Hypothalamus (tissue), 51 donors: ENCODE measurements at regions not wholly inside any gene's neighbourhood (a gene's known extent, or its start where the extent isn't known, plus 50 kb on each side); places are given as distances from the start of the nearest gene placed in this dataset.

Source experiments
- DNase-seq, 51 donors: peaks; one replicate each; lab custom pipeline; 2025; lab: John Stamatoyannopoulos, UW

DNA sequence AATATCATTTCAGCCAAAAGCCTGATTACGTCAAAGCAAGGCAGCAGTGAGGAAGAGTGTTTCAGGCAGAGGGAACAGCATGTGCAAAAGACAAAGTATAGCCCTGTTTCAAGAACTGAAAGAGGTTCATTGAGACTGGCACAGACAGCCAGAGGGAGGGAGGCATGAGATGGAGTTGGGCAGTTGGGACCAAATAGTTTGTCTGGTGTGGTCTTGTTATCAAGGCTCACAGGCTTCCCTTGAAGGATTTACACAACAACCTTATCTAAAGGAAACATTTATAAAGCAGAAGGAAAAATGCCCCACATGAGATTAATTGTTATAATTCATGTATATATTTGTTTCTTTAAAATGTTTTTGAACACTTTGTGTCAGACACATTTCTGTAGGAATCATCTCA lies 253.3 kb downstream of the DMAC1 start:
- no peak for DNase-seq

- no peak for DNase-seq
These were observed 254.0 kb downstream of the DMAC1 start for GRCh38 chr9:7545371-7546165.

DNA sequence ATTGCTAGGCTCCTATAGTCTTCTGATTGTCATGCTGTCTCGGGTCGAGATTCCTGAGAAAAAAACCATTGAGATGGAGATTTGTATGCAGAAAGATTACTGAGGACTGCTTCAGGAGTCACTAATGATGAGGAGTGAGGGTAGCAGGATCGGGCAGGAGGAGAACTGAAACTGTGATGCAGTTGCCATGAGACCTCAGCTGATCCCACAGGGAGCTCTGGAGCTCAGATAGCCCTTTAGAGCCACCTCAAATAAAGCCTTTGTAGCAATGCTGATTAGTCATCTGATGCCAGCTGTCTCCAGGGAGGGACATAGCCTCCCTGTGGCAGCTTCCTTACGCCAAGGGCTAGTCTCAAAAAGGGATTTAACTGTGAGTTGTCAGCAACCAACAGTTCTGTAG lies 256.9 kb downstream of the DMAC1 start:
- peak in 8 of 51 donors; percentile 5 to 31 (median 21) for DNase-seq

- DNase-seq: no peak
These were observed 257.5 kb downstream of the DMAC1 start for GRCh38 chr9:7542126-7542525.

DNA sequence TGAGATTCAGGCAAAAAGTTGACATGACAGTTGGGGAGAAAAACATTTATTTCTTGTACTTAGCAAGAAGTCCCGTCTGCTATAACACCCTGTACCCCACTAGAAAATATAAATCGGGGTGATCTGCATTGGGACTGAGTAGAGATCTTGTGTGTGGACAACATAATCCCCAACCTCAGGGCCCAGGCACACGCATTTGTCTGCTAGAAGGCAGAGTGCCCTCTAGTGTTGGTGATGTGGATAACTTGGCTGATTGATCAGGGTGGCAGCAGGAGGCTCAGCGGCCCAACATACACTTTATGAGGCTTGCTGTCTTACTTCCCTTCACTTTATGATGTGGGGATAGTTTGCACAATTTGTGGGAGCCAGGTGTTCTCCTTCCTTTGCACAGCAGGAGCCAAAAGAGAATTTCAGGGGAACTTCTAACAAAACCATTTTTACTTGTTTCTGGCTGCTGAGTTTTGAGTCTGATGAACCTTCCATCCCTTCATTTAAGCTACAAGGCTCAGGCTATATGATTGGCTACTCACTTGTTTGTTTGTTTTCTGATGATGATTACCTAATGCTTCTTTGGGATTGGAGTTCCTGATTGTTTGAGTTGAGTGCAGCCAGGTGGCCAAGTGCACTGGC lies 263.2 kb downstream of the DMAC1 start:
- DNase-seq: peak in 16 of 51 donors; percentile 1 to 42 (median 16)

DNA sequence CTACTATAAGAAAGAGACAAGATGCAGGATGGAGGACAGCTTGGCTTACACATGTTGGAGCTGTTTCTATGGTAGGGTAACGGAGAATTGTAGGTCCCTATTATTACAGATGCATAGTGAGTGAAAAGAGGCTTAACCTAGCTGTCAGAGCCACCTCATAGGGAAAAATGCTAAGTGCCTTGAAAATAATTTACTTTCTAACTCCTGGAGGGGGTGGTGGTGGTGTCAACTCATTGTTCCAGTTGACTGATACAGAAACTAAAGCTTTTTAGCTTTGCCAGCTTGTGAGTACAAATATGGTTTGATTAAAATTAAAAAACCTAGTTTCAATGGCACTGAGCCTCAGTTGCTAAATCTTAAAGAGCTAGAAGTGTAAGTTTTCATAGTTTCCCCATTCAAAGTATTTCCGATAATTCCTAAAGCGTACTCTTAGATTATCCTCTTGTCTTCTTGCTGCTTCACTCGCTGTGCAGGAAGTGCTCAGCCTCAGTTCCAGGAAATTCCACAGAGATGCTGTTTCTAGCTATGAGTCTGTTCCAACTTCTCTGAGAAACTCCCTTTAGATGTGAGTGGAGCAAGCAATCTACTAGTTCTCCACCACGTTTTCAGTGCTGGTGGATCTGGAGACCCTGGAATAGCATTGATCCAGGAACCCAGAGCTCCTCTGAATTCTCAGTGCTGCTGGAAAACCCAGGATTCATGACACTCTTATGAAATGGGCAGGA lies 265.2 kb downstream of the DMAC1 start:
- no peak for DNase-seq

GRCh38 chr9:7533376-7534090 lies 266.0 kb downstream of the DMAC1 start:
- no peak for DNase-seq

DNA sequence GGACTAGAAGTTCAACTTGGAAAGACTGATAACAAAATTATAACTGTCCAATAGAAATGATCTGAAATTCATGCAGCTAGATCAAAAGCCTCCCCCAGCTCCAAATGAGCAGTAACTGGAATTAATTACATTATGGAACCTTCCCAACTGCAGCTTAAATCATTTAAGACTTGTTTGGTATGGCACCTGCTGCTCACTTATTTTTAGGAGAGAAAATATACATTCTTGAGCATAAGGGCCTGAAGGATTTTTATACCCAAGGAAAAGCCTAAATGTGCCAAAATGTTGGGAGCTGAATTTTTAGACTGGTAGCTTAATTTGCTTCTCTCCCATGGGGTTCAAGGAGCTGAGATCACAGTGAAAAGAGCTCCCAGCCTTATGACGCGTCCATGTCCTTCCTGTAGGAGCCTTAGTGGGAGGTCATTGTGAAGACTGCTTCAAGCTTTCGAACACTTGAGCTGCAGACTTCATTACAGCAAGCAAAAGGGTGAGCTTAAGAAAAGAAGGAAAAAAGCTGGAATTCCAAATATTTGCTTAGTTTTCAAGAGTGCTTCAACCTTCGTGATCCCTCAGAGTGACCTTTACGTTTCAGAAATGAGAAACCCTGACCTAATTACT lies 276.0 kb downstream of the DMAC1 start:
- no peak for DNase-seq

- DNase-seq: no peak
These were observed 279.2 kb downstream of the DMAC1 start for GRCh38 chr9:7520396-7520795.

DNA sequence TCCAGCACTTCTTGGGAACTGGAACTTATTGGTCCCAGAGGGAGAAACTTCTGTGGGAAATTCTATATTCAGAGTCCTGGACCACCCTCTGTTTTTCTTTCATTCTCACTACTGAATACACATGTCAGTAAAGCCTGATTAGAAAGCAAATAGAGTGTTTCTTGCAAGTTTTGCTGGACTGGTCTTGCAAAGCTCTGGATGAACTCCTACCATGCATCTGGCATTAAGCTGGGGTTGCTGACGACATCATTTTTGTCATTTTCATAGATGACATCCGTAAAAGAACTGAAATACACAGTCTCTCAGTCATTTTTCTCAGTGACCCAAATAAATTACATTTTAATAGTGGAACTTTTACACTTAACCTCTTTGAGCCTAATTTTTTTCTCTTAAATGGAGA lies 283.2 kb downstream of the DMAC1 start:
- no peak for DNase-seq

DNA sequence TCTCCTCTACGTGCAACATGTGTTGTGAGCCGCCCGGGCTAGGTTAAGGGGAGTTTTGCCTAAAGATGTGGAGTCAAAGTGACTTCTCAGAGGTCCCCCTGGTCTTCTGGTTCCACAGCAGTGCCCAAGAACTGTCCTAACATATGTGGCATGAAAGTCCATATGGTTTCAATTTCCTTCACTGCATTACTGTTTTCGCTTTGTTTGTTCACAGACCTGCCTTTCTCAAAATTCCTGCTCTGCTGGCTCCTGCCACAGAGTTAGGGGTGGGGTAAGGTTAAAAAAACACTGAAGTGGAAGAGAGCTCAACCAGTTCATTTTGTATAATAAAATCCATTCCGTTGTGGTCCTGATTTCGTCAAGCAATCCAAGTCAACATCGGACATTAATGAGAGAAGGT lies 289.4 kb downstream of the DMAC1 start:
- no peak for DNase-seq

- no peak for DNase-seq
These were observed 289.9 kb downstream of the DMAC1 start for GRCh38 chr9:7509576-7510145.

- no peak for DNase-seq
These were observed 291.1 kb downstream of the DMAC1 start for GRCh38 chr9:7508516-7508915.

GRCh38 chr9:7507566-7508270 lies 291.9 kb downstream of the DMAC1 start:
- no peak for DNase-seq

- DNase-seq: no peak
These were observed 292.6 kb downstream of the DMAC1 start for GRCh38 chr9:7507026-7507425.

GRCh38 chr9:7500521-7500920 lies 299.1 kb downstream of the DMAC1 start:
- DNase-seq: no peak

GRCh38 chr9:7491641-7492040 lies 307.9 kb downstream of the DMAC1 start:
- DNase-seq: no peak

GRCh38 chr9:7490317-7491108 lies 309.1 kb downstream of the DMAC1 start:
- DNase-seq: no peak

GRCh38 chr9:7489036-7489435 lies 310.5 kb downstream of the DMAC1 start:
- DNase-seq: no peak
